Lower leg skin (tissue), 4 donors: ENCODE measurements at regions not wholly inside any gene's neighbourhood (a gene's known extent, or its start where the extent isn't known, plus 50 kb on each side); places are given as distances from the start of the nearest gene placed in this dataset.

Experiments used
- DNase-seq, 2 donors: peaks; one replicate each; pipeline ENCODE4 v3.0.0-alpha.2; 2019; ENCODE audit warnings: low spot score in 2 of 2
- H3K4me3 ChIP-seq: fragments of 200-600 bp; sonication (generic); 2 replicates; pipeline ENCODE4 v1.5.1; 2017; ENCODE audit warnings: mild to moderate bottlenecking, low read depth; ENCODE audit not compliant: poor library complexity, severe bottlenecking
- CTCF ChIP-seq, 3 donors: fragments of 450-650 bp; IDR thresholded peaks; one replicate each; pipeline ENCODE4 v1.5.1; 2016; ENCODE audit warnings: antibody characterized with exemption in 3 of 3, mild to moderate bottlenecking in 3 of 3, moderate library complexity in 2 of 3
- POLR2A ChIP-seq, 2 donors: fragments of 450-650 bp; IDR thresholded peaks; one replicate each; pipeline ENCODE4 v1.6.1; 2016 to 2017; ENCODE audit warnings: antibody characterized with exemption in 2 of 2, mild to moderate bottlenecking in 1 of 2, moderate library complexity in 1 of 2
- WGBS, 2 donors: methylation state at CpG; one replicate each; pipeline ENCODE4 v1.1.5; 2018; 5-methylcytosine and 5-hydroxymethylcytosine counted together
- intact Hi-C: fragments of 100-400 bp; cut with DNase I; formaldehyde crosslinking; loops from one replicate; pipeline ENCODE4 v1.15.0; 2023; ENCODE audit warnings: low total_unique reads

GRCh38 chr1:200354243-200354642 lies 55.6 kb downstream of the ZNF281 start:
- intact Hi-C loops, result no loop called here
- no peak overlapping the region for H3K4me3 ChIP-seq
- TF ChIP-seq POLR2A (IDR thresholded peaks at IDR 0.05), result no peak
- 73 to 75% methylated on average over 2 of the region's 2 CpGs for WGBS, 2 donors
- DNase-seq, result no peak

- no peak overlapping the region for H3K4me3 ChIP-seq
- no peak for TF ChIP-seq POLR2A (IDR thresholded peaks at IDR 0.05)
- no peak for TF ChIP-seq CTCF (IDR thresholded peaks at IDR 0.05)
- no peak for DNase-seq
- 88 to 93% methylated on average over 1 of the region's 1 CpG for WGBS, 2 donors
- intact Hi-C loops, result no loop called here
Measured at GRCh38 chr1:200353232-200353631, 56.6 kb downstream of the ZNF281 start.

- intact Hi-C loops, result no loop called here
- TF ChIP-seq POLR2A (IDR thresholded peaks at IDR 0.05) (no peak), CTCF (IDR thresholded peaks at IDR 0.05) (no peak)
- 39 to 43% methylated on average over 4 of the region's 4 CpGs for WGBS, 2 donors
- DNase-seq, result no peak
- no peak overlapping the region for H3K4me3 ChIP-seq
Measured at GRCh38 chr1:200351826-200352549, 57.8 kb downstream of the ZNF281 start.

- WGBS, 2 donors, result 55 to 61% methylated on average over 4 of the region's 4 CpGs
- TF ChIP-seq POLR2A (IDR thresholded peaks at IDR 0.05), result no peak
- TF ChIP-seq CTCF (IDR thresholded peaks at IDR 0.05), result no peak
- intact Hi-C loops, result no loop called here
- no peak for DNase-seq
- H3K4me3 ChIP-seq, result no peak overlapping the region
Measured at GRCh38 chr1:200351425-200351824, 58.4 kb downstream of the ZNF281 start.

- WGBS, 2 donors, result 85 to 90% methylated on average over 9 of the region's 9 CpGs
- TF ChIP-seq POLR2A (IDR thresholded peaks at IDR 0.05), result no peak
- TF ChIP-seq CTCF (IDR thresholded peaks at IDR 0.05), result no peak
- no peak for DNase-seq
- intact Hi-C loops, result no loop called here
- H3K4me3 ChIP-seq, result no peak overlapping the region
Measured at GRCh38 chr1:200346700-200347099, 63.1 kb downstream of the ZNF281 start.

GRCh38 chr1:200345520-200345919 lies 64.3 kb downstream of the ZNF281 start:
- intact Hi-C loops, result no loop called here
- WGBS, 2 donors, result 82 to 91% methylated on average over 4 of the region's 4 CpGs
- no peak overlapping the region for H3K4me3 ChIP-seq
- no peak for DNase-seq
- TF ChIP-seq POLR2A (IDR thresholded peaks at IDR 0.05), result no peak
- no peak for TF ChIP-seq CTCF (IDR thresholded peaks at IDR 0.05)
